ENCODE measurements at regions not wholly inside any gene's neighbourhood (a gene's known extent, or its start where the extent isn't known, plus 50 kb on each side); places are given as distances from the start of the nearest gene placed in this dataset.
A peak's percentile ranks its signal among the peaks of the same experiment; 100 is the strongest.

DNA sequence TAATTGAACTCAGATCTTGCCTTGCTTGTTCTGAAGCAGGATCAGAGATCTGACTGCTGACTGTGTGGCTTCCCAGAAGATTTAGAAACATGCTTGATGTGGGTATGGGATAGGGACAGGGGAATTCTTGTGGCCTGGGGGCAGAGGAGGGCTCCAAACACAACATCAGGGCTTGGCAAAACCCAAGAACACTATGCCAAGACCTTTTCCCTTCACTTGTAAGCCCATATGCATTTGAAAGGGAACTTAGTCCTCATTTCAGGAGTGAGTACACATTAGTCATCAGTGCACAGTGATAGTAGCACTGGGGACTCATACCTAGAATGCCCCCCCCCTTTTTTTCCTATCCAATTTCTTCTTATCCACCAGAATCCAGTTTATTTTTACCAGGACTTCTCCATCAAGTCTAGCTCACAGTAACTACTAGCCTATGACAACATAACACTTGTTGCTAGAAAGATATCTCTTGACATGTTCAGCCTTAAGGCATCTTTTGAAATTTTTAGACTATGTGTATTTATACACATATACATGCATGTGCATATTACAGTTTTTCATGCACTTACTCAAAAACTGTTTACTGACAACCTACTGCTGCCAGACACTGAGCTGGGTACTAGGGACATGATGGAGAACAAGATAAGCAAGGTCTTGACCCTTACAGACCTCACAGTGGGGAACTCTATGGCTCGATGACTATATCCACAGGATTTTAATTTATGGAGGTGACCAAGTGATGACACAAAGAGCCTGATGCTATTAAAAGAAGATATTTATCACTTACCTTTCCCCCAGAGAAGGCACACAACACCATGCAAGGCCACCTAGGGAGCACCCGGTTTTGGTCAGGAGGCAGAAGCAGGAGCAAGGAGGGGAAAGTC lies 158.3 kb upstream of the MAP3K1 start:
- WGBS, 2 donors, result 94 to 97% methylated on average over 2 of the region's 2 CpGs
- Histone ChIP-seq H3K27ac (no peak overlapping the region), H3K27me3 (no peaks in the 10 kb centered on the region), H3K4me3 (no peak overlapping the region), H3K9me3 (no peaks in the 10 kb centered on the region), H3K36me3 (no peaks in the 10 kb centered on the region), H3K4me1 (no peaks in the 10 kb centered on the region)
- intact Hi-C loops (cut with DNase I), result no loop called here
- DNase-seq (no peak), ATAC-seq (peak in 2 of 4 donors; percentile 39 to 54), FAIRE-seq (no peak)
- TF ChIP-seq, protein P1, sequence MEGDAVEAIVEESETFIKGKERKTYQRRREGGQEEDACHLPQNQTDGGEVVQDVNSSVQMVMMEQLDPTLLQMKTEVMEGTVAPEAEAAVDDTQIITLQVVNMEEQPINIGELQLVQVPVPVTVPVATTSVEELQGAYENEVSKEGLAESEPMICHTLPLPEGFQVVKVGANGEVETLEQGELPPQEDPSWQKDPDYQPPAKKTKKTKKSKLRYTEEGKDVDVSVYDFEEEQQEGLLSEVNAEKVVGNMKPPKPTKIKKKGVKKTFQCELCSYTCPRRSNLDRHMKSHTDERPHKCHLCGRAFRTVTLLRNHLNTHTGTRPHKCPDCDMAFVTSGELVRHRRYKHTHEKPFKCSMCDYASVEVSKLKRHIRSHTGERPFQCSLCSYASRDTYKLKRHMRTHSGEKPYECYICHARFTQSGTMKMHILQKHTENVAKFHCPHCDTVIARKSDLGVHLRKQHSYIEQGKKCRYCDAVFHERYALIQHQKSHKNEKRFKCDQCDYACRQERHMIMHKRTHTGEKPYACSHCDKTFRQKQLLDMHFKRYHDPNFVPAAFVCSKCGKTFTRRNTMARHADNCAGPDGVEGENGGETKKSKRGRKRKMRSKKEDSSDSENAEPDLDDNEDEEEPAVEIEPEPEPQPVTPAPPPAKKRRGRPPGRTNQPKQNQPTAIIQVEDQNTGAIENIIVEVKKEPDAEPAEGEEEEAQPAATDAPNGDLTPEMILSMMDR (IDR thresholded peaks at IDR 0.05), result no peak

DNA sequence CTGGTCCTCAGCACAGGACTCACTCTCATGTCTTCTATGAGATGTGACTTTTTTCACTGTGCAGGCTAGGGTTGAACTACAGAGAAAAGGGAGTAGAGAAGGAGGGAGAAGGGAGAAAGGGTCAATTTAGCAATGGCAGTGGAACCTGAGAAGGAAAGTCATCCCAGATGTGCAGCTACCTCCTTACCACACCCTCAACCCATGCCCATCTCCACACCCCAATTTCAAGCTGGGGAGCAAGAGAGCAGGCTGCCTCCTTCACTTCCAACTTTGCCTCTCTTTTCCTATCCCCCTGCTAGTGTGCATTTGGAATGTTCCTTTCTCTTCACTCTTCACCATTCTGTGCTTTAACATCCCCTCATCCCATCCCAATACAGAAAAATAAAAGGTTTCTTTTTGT lies 163.5 kb upstream of the MAP3K1 start:
- FAIRE-seq, result no peak
- H3K4me1 ChIP-seq, result peaks cover 0 to 3% (median 0%) of the 10 kb centered on the region in 3 donors
- intact Hi-C loops (cut with DNase I), result no loop called here
- TF ChIP-seq, protein P1 (IDR thresholded peaks at IDR 0.05), result no peak
- no peaks in the 10 kb centered on the region for H3K9me3 ChIP-seq
- no peak for ATAC-seq
- DNase-seq, result no peak
- no peak overlapping the region for H3K27ac ChIP-seq
- no peaks in the 10 kb centered on the region for H3K27me3 ChIP-seq
- no peak overlapping the region for H3K4me3 ChIP-seq
- H3K36me3 ChIP-seq, result no peaks in the 10 kb centered on the region

DNA sequence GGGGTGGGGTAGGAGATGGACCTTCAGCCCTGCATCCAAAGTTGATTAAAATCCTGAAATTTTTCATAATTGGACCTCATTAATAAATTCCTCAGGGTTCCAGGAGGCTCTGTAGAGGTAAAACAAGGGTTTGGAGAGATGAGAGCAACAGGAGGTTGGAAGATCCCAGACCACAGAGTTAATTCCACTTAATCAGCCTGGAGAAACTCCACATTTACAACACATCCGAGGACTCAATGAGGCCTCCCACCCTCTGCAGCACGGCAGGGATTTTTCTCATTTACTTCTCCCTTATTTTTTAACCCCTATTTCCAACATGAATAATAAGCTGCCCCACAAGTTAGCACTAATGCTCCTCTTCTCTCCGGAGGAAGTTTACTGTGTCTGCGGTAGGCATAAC lies 165.0 kb upstream of the MAP3K1 start:
- TF ChIP-seq, protein P1 (IDR thresholded peaks at IDR 0.05), result no peak
- DNase-seq (no peak), ATAC-seq (no peak), FAIRE-seq (no peak)
- intact Hi-C loops (cut with DNase I), result no loop called here
- Histone ChIP-seq H3K27me3 (no peaks in the 10 kb centered on the region), H3K27ac (no peak overlapping the region), H3K4me1 (peaks cover 0 to 3% (median 0%) of the 10 kb centered on the region in 3 donors), H3K4me3 (no peak overlapping the region), H3K9me3 (no peaks in the 10 kb centered on the region), H3K36me3 (no peaks in the 10 kb centered on the region)
- WGBS, 2 donors, result 78 to 82% methylated on average over 4 of the region's 4 CpGs

DNA sequence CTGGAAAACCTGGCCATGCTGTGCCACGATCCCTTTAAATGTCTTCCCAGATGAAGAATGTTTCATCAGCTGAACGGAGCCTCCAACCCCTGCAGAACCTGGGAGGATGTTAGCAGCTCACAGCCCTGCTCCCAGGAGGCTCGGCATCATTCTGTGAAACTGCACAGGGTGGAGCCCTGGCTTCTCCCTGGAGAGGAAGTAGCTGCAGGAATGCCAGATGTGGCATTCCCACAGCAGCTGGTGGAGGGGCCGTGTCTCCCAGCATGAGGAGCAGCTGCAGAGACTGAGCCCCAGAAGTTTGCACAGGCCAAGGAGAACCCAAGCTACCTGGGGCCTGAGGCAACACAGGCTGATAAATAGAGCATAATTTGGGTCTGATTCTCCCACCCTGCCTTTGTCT lies 165.8 kb upstream of the MAP3K1 start:
- no peak for FAIRE-seq
- Histone ChIP-seq H3K36me3 (no peaks in the 10 kb centered on the region), H3K27me3 (no peaks in the 10 kb centered on the region), H3K27ac (no peak overlapping the region), H3K4me1 (peaks cover 0 to 3% (median 0%) of the 10 kb centered on the region in 3 donors), H3K4me3 (no peak overlapping the region), H3K9me3 (no peaks in the 10 kb centered on the region)
- intact Hi-C loops (cut with DNase I), result loop anchor here in 1 of 3 donors (10.0 kb wide), 1 partner anchor 165 kb away; the partner anchor contains the start of gene MAP3K1
- TF ChIP-seq, protein P1 (IDR thresholded peaks at IDR 0.05), result no peak
- 20 to 21% methylated on average over 4 of the region's 4 CpGs for WGBS, 2 donors
- peak; percentile 92 to 98 (median 95) for ATAC-seq
- DNase-seq, result peak; percentile 58 to 77 (median 68)
